Muscle layer of duodenum (tissue), 2 donors: ENCODE measurements at regions not wholly inside any gene's neighbourhood (a gene's known extent, or its start where the extent isn't known, plus 50 kb on each side); places are given as distances from the start of the nearest gene placed in this dataset.
"Not testable (repeated sequence)": the region's sequence is repeated elsewhere in the genome, so short reads cannot be mapped to it uniquely, and the experiment has no call there.

ENCODE experiments used
- H3K27ac ChIP-seq: one replicate; pipeline ENCODE4 v1.7.0; 2013; ENCODE audit warnings: mild to moderate bottlenecking, low read length
- H3K27me3 ChIP-seq: one replicate; pipeline ENCODE4 v1.7.0; 2013; ENCODE audit warnings: low read depth, mild to moderate bottlenecking, control low read depth, low read length
- H3K36me3 ChIP-seq, 2 donors: one replicate each; pipeline ENCODE4 v1.7.0; 2013; ENCODE audit warnings: low read length in 2 of 2, control low read depth in 1 of 2, mild to moderate bottlenecking in 1 of 2; ENCODE audit not compliant: insufficient read depth in 2 of 2, control insufficient read depth in 1 of 2
- H3K4me1 ChIP-seq, 2 donors: one replicate each; pipeline ENCODE4 v1.7.0; 2013; ENCODE audit warnings: low read length in 2 of 2, mild to moderate bottlenecking in 2 of 2, control low read depth in 1 of 2, moderate library complexity in 1 of 2; ENCODE audit not compliant: insufficient read depth in 2 of 2, control insufficient read depth in 1 of 2
- H3K4me3 ChIP-seq, 2 donors: one replicate each; pipeline ENCODE4 v1.7.0; 2013; ENCODE audit warnings: low read length in 2 of 2, low read depth in 1 of 2, mild to moderate bottlenecking in 1 of 2
- H3K9me3 ChIP-seq, 2 donors: one replicate each; pipeline ENCODE4 v1.7.0; 2013; ENCODE audit warnings: low read length in 2 of 2, control low read depth in 1 of 2, mild to moderate bottlenecking in 1 of 2; ENCODE audit not compliant: control insufficient read depth in 1 of 2
- donor health status: healthy.

DNA sequence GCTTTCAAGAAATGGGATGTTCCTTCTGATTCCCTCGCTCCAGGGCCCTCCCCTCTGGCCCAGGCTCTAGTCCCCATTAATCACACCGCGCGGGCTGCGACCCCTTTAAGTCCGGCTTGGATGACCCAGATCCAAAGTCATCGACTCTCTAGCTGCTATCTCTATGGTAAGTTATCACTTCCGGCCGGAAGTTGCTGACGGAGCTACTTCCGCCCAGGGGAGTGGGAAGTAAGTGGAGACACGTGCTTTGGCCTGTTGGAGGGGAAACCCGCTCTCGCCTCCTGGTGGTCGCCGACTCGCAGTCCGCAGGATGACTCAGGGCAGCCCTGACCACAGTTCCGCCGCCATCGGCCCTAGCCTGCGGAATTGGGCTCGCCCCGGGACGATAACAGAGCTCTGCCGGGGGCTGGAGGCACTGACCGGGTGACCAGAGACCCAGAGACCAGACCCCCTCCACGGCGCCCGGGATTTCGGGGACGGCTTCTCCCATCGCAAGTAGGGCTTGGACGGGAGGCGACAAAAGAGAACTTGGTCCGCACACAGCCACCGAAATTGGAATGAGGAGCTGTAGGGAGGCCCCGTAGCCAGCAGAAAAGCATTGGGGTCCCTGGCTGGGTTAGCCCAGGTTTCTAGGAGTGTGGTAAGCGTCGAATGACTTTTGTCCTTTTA, 52.2 kb upstream of the SEC14L1 start:
- Histone ChIP-seq H3K27me3 (no peaks in the 10 kb centered on the region), H3K9me3 (no peaks in the 10 kb centered on the region), H3K36me3 (peaks cover 12 to 17% of the 10 kb centered on the region in 2 donors), H3K27ac (peak overlapping the region; percentile 93), H3K4me3 (peak overlapping the region; percentile 67 to 93), H3K4me1 (peaks cover 6 to 23% of the 10 kb centered on the region in 2 donors)

DNA sequence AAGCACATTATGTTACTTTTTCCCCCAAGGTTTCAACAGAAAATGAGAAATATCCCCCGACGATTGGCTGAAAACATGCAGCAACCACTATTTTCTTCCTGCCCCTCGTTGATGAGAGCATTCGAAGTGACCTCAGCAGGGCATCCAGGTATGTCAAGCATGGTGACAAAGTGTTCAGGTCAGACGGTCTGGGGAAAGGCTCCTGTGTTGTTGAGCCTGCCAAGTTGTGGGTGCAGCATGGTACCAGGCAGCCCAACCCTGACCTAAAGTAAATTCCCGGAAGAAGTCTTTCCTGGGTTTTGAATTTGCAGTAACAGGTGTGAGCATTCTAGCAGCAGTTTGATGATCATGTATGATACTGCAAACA, 51.7 kb upstream of the SEC14L1 start:
- Histone ChIP-seq H3K4me3 (peak overlapping the region; percentile 67 to 93), H3K27me3 (no peaks in the 10 kb centered on the region), H3K9me3 (no peaks in the 10 kb centered on the region), H3K4me1 (peaks cover 6 to 23% of the 10 kb centered on the region in 2 donors), H3K36me3 (peaks cover 14 to 22% of the 10 kb centered on the region in 2 donors), H3K27ac (peak overlapping the region; percentile 93)

DNA sequence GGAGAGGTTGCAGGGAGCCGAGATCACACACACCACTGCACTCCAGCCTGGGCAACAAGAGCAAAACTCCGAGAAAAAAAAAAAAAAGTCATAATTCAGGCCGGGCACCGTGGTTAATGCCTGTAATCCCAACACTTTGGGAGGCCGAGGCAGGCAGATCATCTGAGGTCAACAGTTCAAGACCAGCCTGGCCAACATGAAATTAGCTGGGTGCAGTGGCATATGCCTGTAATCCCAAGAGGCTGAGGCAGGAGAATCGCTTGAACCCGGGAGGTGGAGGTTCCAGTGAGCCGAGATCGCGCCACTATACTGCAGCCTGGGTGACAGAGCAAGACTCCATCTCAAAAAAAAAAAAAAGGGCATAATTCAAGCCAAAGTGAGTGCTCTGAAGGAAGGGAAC, 50.8 kb upstream of the SEC14L1 start:
- Histone ChIP-seq H3K4me1 (peaks cover 6 to 23% of the 10 kb centered on the region in 2 donors), H3K4me3 (peak overlapping the region in 1 of 2 donors; percentile 67), H3K36me3 (peaks cover 17 to 30% of the 10 kb centered on the region in 2 donors)
- H3K27me3 ChIP-seq, H3K9me3 ChIP-seq, H3K27ac ChIP-seq: not testable (repeated sequence)

DNA sequence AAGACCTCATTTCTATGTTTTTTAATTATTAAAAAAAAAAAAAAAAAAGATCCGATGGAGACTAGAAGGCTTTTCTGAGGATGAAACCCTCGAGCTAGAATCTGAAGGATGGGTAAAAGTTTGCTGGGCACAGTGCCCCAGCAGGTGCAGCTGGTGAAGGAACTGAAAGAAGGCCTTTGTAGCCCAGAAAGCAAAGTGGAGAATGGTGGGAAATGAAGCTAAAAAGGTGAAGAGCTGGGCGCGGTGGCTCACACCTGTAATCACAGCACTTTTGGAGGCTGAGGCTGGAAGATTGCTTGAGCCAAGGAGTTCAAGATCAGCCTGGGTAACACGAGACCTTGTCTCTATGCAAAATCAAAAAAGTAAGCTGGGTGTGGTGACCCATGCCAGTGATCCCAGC, 50.3 kb upstream of the SEC14L1 start:
- Histone ChIP-seq H3K36me3 (peaks cover 22 to 36% of the 10 kb centered on the region in 2 donors), H3K27ac (no peak overlapping the region), H3K4me3 (no peak overlapping the region)

More for the DNA sequence above, 50.3 kb upstream of the SEC14L1 start:
- Histone ChIP-seq H3K4me1 (peaks cover 6 to 23% of the 10 kb centered on the region in 2 donors), H3K9me3 (no peaks in the 10 kb centered on the region), H3K27me3 (no peaks in the 10 kb centered on the region)
